ENCODE measurements at regions not wholly inside any gene's neighbourhood (a gene's known extent, or its start where the extent isn't known, plus 50 kb on each side); places are given as distances from the start of the nearest gene placed in this dataset.

GRCh38 chr20:6704132-6704861 is 63.2 kb upstream of the BMP2 start (continued):
- TF ChIP-seq AHDC1 (CRISPR knock-in tag; IDR thresholded peaks at IDR 0.05; ENCODE audit: borderline replicate concordance) = peak; percentile 95
- no peak for TF ChIP-seq SRSF1 (optimal IDR thresholded peaks at IDR 0.05; ENCODE audit: low read depth, low read length)
- TF ChIP-seq ARNT (IDR thresholded peaks at IDR 0.05) = no peak
- 0 out of 2 replicates have a peak, but pooled peaks have one; percentile 32 for TF ChIP-seq ZFP90 (CRISPR knock-in tag; IDR thresholded peaks at IDR 0.05; ENCODE audit: borderline replicate concordance)
- TF ChIP-seq HOXD1 (CRISPR knock-in tag; IDR thresholded peaks at IDR 0.05) = 0 out of 2 replicates have a peak, but pooled peaks have one; percentile 37
- peak; percentile 54; the same call in 1 of the 2 replicates for TF ChIP-seq THAP11 (CRISPR knock-in tag; IDR thresholded peaks at IDR 0.05)
- peak; percentile 68; the same call in 1 of the 2 replicates for TF ChIP-seq SAP130 (CRISPR knock-in tag; IDR thresholded peaks at IDR 0.05; ENCODE audit: low read depth)
- 0 out of 2 replicates have a peak, but pooled peaks have one; percentile 52 for TF ChIP-seq FOXC1 (CRISPR knock-in tag; IDR thresholded peaks at IDR 0.05; ENCODE audit: borderline replicate concordance)
- TF ChIP-seq PHB2 (IDR thresholded peaks at IDR 0.05; ENCODE audit: partially characterized antibody) = no peak
- TF ChIP-seq SIX4 (CRISPR knock-in tag; IDR thresholded peaks at IDR 0.05) = peak; percentile 40; the same call in 1 of the 2 replicates
- no peak for TF ChIP-seq NR3C1 (CRISPR knock-in tag; IDR thresholded peaks at IDR 0.05)
- TF ChIP-seq FOXA1 (IDR thresholded peaks at IDR 0.05) = peak; percentile 73
- TF ChIP-seq FOXA1 (CRISPR knock-in tag; IDR thresholded peaks at IDR 0.05) = peak; percentile 80
- no peak for TF ChIP-seq ZFP1 (CRISPR knock-in tag; IDR thresholded peaks at IDR 0.05)
- no peak for TF ChIP-seq PRMT3 (CRISPR knock-in tag; IDR thresholded peaks at IDR 0.05; ENCODE audit: borderline replicate concordance, low read depth)
- TF ChIP-seq ZNF558 (CRISPR knock-in tag; IDR thresholded peaks at IDR 0.05; ENCODE audit: borderline replicate concordance) = no peak
- no peak for TF ChIP-seq ZNF136 (CRISPR knock-in tag; IDR thresholded peaks at IDR 0.05; ENCODE audit: low read depth)
- 0 out of 2 replicates have a peak, but pooled peaks have one; percentile 15 for TF ChIP-seq ZBTB37 (CRISPR knock-in tag; IDR thresholded peaks at IDR 0.05)
- no peak for TF ChIP-seq NFKBIZ (CRISPR knock-in tag; IDR thresholded peaks at IDR 0.05)
- no peak for TF ChIP-seq CC2D1A (CRISPR knock-in tag; IDR thresholded peaks at IDR 0.05)
- TF ChIP-seq SRSF4 (IDR thresholded peaks at IDR 0.05; ENCODE audit: low read depth, low read length, poor library complexity, severe bottlenecking) = no peak
- no peak for TF ChIP-seq MXD3 (CRISPR knock-in tag; IDR thresholded peaks at IDR 0.05)
